IMR-90 (cell line): ENCODE measurements at regions not wholly inside any gene's neighbourhood (a gene's known extent, or its start where the extent isn't known, plus 50 kb on each side); places are given as distances from the start of the nearest gene placed in this dataset.

Experiments used
- ATAC-seq: fragments of 200-7000 bp; cut with Tn5 transposase; 2 replicates; pipeline ENCODE4 v1.9.1; 2020; ENCODE audit warnings: low read depth, mild to moderate bottlenecking, moderate library complexity
- BruUV-seq: library from RNA; stranded (reverse); fragments of 400-500 nt; replicated peaks from 2 replicates; lab custom pipeline; 2021; lab: Mats Ljungman, UMichigan
- CTCF ChIA-PET: fragments of 300-600 bp; formaldehyde crosslinking; extraction: SDS; loops from one replicate; lab custom pipeline; 2021; ENCODE audit warnings: antibody characterized with exemption; lab: Yijun Ruan, JAX
- POLR2A ChIA-PET: fragments of 300-600 bp; sonication (Branson Sonifier 250); formaldehyde crosslinking; loops from one replicate; lab custom pipeline; 2022; ENCODE audit warnings: antibody characterized with exemption; ENCODE audit not compliant: unreplicated experiment; lab: Charles Lee
- DNase-seq: peaks from one replicate; pipeline ENCODE4 v3.0.0; 2013
- H2AFZ ChIP-seq: replicated peaks from 2 replicates; pipeline ENCODE3; 2013; ENCODE audit warnings: low read length, mild to moderate bottlenecking; ENCODE audit not compliant: poor library complexity
- H2AK5ac ChIP-seq: 2 replicates; pipeline ENCODE4 v1.6.1; 2013; ENCODE audit warnings: low read depth, low read length, inconsistent platforms
- H2AK9ac ChIP-seq: replicated peaks from 2 replicates; pipeline ENCODE3; 2013; ENCODE audit warnings: mild to moderate bottlenecking, low read depth, low read length, moderate library complexity; ENCODE audit not compliant: poor library complexity
- H2BK120ac ChIP-seq: 2 replicates; pipeline ENCODE4 v1.6.1; 2013; ENCODE audit warnings: low read depth, low read length, inconsistent platforms
- H2BK15ac ChIP-seq: 3 replicates; pipeline ENCODE4 v1.6.1; 2013; ENCODE audit warnings: low read depth, low read length, inconsistent platforms
- H2BK20ac ChIP-seq: 2 replicates; pipeline ENCODE4 v1.6.1; 2013; ENCODE audit warnings: low read depth, mild to moderate bottlenecking, inconsistent platforms, low read length, moderate library complexity
- H2BK5ac ChIP-seq: 2 replicates; pipeline ENCODE4 v1.6.1; 2013; ENCODE audit warnings: mild to moderate bottlenecking, low read depth, low read length, inconsistent platforms; ENCODE audit not compliant: poor library complexity, severe bottlenecking
- H3K14ac ChIP-seq: replicated peaks from 2 replicates; pipeline ENCODE4 v1.6.1; 2013; ENCODE audit warnings: low read depth, low read length, inconsistent platforms
- H3K18ac ChIP-seq: 2 replicates; pipeline ENCODE4 v1.6.1; 2013; ENCODE audit warnings: low read depth, low read length, control low read depth
- H3K23ac ChIP-seq: 2 replicates; pipeline ENCODE4 v1.6.1; 2013; ENCODE audit warnings: low read depth, low read length, inconsistent platforms
- H3K27ac ChIP-seq: 2 replicates; pipeline ENCODE4 v1.5.1; 2013; ENCODE audit warnings: mild to moderate bottlenecking, control low read depth, low read length; ENCODE audit not compliant: insufficient read depth
- H3K27me3 ChIP-seq: 2 replicates; pipeline ENCODE4 v1.6.1; 2013; ENCODE audit warnings: low read length; ENCODE audit not compliant: control insufficient read depth, insufficient read depth
- H3K36me3 ChIP-seq: 2 replicates; pipeline ENCODE4 v1.6.1; 2013; ENCODE audit warnings: low read length, mixed read lengths; ENCODE audit not compliant: control insufficient read depth, insufficient read depth
- H3K4ac ChIP-seq: 2 replicates; pipeline ENCODE4 v1.6.1; 2013; ENCODE audit warnings: low read depth, low read length, inconsistent platforms
- H3K4me1 ChIP-seq: 2 replicates; pipeline ENCODE4 v1.6.1; 2013; ENCODE audit warnings: low read length, mixed read lengths; ENCODE audit not compliant: control insufficient read depth, insufficient read depth
- H3K4me2 ChIP-seq: 2 replicates; pipeline ENCODE4 v1.6.1; 2013; ENCODE audit warnings: low read depth, mild to moderate bottlenecking, control low read depth, low read length, moderate library complexity
- H3K4me3 ChIP-seq: 2 replicates; pipeline ENCODE4 v1.5.1; 2013; ENCODE audit warnings: low read depth, mild to moderate bottlenecking, control low read depth, low read length, moderate library complexity; ENCODE audit not compliant: insufficient read depth
- H3K56ac ChIP-seq: 2 replicates; pipeline ENCODE4 v1.6.1; 2013; ENCODE audit warnings: low read length, inconsistent platforms; ENCODE audit not compliant: insufficient read depth; ENCODE audit errors: extremely low read depth
- H3K79me1 ChIP-seq, 2 experiments: 2 replicates each; pipeline ENCODE4 v1.6.1; 2013; ENCODE audit warnings: low read length in 2 of 2, inconsistent platforms in 1 of 2, low read depth in 1 of 2
- H3K9ac ChIP-seq: 2 replicates; pipeline ENCODE4 v1.6.1; 2013; ENCODE audit warnings: low read depth, low read length, control low read depth
- H3K9me1 ChIP-seq: 2 replicates; pipeline ENCODE4 v1.6.1; 2013; ENCODE audit warnings: low read length, inconsistent platforms; ENCODE audit not compliant: insufficient read depth
- H3K9me3 ChIP-seq: 2 replicates; pipeline ENCODE4 v1.6.1; 2013; ENCODE audit warnings: low read length; ENCODE audit not compliant: control insufficient read depth, insufficient read depth
- H4K20me1 ChIP-seq: 2 replicates; pipeline ENCODE4 v1.6.1; 2013; ENCODE audit warnings: low read length, inconsistent platforms; ENCODE audit not compliant: insufficient read depth
- H4K5ac ChIP-seq: 2 replicates; pipeline ENCODE4 v1.6.1; 2013; ENCODE audit warnings: mild to moderate bottlenecking, low read depth, low read length, control low read depth
- H4K8ac ChIP-seq, 2 experiments: 2 replicates each; pipeline ENCODE4 v1.6.1; 2013; ENCODE audit warnings: low read depth in 2 of 2, low read length in 2 of 2, control low read depth in 1 of 2, inconsistent platforms in 1 of 2
- H4K91ac ChIP-seq: 2 replicates; pipeline ENCODE4 v1.6.1; 2013; ENCODE audit warnings: low read depth, low read length, inconsistent platforms; ENCODE audit not compliant: insufficient read depth
- BHLHE40 ChIP-seq: fragments of 150-350 bp; IDR thresholded peaks from 2 replicates; pipeline ENCODE4 v1.6.1; 2016; ENCODE audit warnings: mild to moderate bottlenecking, low read depth, low read length
- CEBPB ChIP-seq: IDR thresholded peaks from 2 replicates; pipeline ENCODE4 v1.6.1; 2012; ENCODE audit warnings: low read depth, low read length, improper control_type of control experiment
- CTCF ChIP-seq: conservative IDR thresholded peaks from 2 replicates; pipeline ENCODE4 v1.5.1; 2012; ENCODE audit warnings: mild to moderate bottlenecking, low read depth, low read length, improper control_type of control experiment
- ELK1 ChIP-seq: fragments of 150-350 bp; IDR thresholded peaks from 2 replicates; pipeline ENCODE4 v1.6.1; 2016; ENCODE audit warnings: low read depth, mild to moderate bottlenecking, low read length, moderate library complexity, borderline replicate concordance
- FOS ChIP-seq: fragments of 150-350 bp; IDR thresholded peaks from 2 replicates; pipeline ENCODE4 v1.6.1; 2016; ENCODE audit warnings: low read depth, low read length
- MAFK ChIP-seq: IDR thresholded peaks from 2 replicates; pipeline ENCODE4 v1.6.1; 2012; ENCODE audit warnings: low read depth, low read length, improper control_type of control experiment
- MAZ ChIP-seq: IDR thresholded peaks from 2 replicates; pipeline ENCODE4 v1.6.1; 2012; ENCODE audit warnings: low read depth, mild to moderate bottlenecking, low read length, improper control_type of control experiment, moderate library complexity, borderline replicate concordance
- MXI1 ChIP-seq: IDR thresholded peaks from 2 replicates; pipeline ENCODE4 v1.6.1; 2012; ENCODE audit warnings: low read depth, mild to moderate bottlenecking, low read length, moderate library complexity, borderline replicate concordance
- NFE2L2 ChIP-seq: fragments of 150-350 bp; IDR thresholded peaks from 2 replicates; pipeline ENCODE4 v1.6.1; 2016; ENCODE audit warnings: low read depth, mild to moderate bottlenecking, low read length
- POLR2A ChIP-seq: IDR thresholded peaks from 2 replicates; pipeline ENCODE4 v1.6.1; 2012; ENCODE audit warnings: mild to moderate bottlenecking, low read depth, low read length
- RCOR1 ChIP-seq: IDR thresholded peaks from 2 replicates; pipeline ENCODE4 v1.6.1; 2012; ENCODE audit warnings: mild to moderate bottlenecking, low read length, improper control_type of control experiment; ENCODE audit not compliant: insufficient replicate concordance
- RFX5 ChIP-seq: IDR thresholded peaks from 2 replicates; pipeline ENCODE4 v1.8.0; 2012; ENCODE audit warnings: low read depth, mild to moderate bottlenecking, low read length, moderate library complexity
- SMC3 ChIP-seq: fragments of 150-350 bp; IDR thresholded peaks from 2 replicates; pipeline ENCODE4 v1.6.1; 2016; ENCODE audit warnings: low read depth, mild to moderate bottlenecking, antibody characterized with exemption, low read length, moderate library complexity
- USF2 ChIP-seq: fragments of 150-350 bp; IDR thresholded peaks from 2 replicates; pipeline ENCODE4 v1.6.1; 2017; ENCODE audit warnings: mild to moderate bottlenecking, antibody characterized with exemption, low read length, low read depth
- WGBS, 2 experiments: methylation state at CpG; one replicate each; pipeline versions ENCODE4 v1.1.5 to v1.1.7; 2013; ENCODE audit warnings: missing lambda C conversion rate in 2 of 2; ENCODE audit not compliant: insufficient read length in 1 of 2; ENCODE audit errors: extremely low coverage in 2 of 2; 5-methylcytosine and 5-hydroxymethylcytosine counted together
- dilution Hi-C: fragments of 300-500 bp; cut with HindIII; formaldehyde crosslinking; loops from one replicate; pipeline ENCODE4 v1.14.3; 2018; ENCODE audit warnings: low sequenced_read_pairs; ENCODE audit not compliant: unreplicated experiment
- in situ Hi-C: fragments of 300-500 bp; cut with MboI; formaldehyde crosslinking; loops from 3 replicates; pipeline ENCODE4 v1.14.3; 2019; ENCODE audit warnings: low sequenced_read_pairs, inconsistent platforms, mixed read lengths
- intact Hi-C: fragments of 100-400 bp; cut with micrococcal nuclease; formaldehyde crosslinking; loops from 2 replicates; pipeline ENCODE4 v1.10.0; 2022

- Histone ChIP-seq H3K9me3 (no peaks in the 10 kb centered on the region), H3K18ac (peak overlapping the region; percentile 83), H3K36me3 (no peaks in the 10 kb centered on the region), H3K9me1 (peaks cover 3% of the 10 kb centered on the region; the same call in 1 of the 2 replicates), H2BK120ac (peak overlapping the region; percentile 100), H3K4me1 (peaks cover 14% of the 10 kb centered on the region), H2AK9ac (peak overlapping the region; percentile 93), H2BK5ac (peak overlapping the region; percentile 99), H3K27me3 (no peaks in the 10 kb centered on the region), H3K56ac (peak overlapping the region; percentile 90), H3K9ac (peak overlapping the region; percentile 9; the same call in 1 of the 2 replicates), H3K23ac (peak overlapping the region; percentile 100), H3K4ac (peak overlapping the region; percentile 100), H2BK20ac (peak overlapping the region; percentile 100), H4K20me1 (no peaks in the 10 kb centered on the region), H2AFZ (peak overlapping the region; percentile 91), H3K27ac (peak overlapping the region; percentile 79), H3K4me3 (peak overlapping the region; percentile 4; the same call in 1 of the 2 replicates), H4K91ac (peak overlapping the region; percentile 99), H2BK15ac (peak overlapping the region; percentile 96), H4K5ac (peak overlapping the region; percentile 90), H3K14ac (peak overlapping the region; percentile 99), H2AK5ac (peak overlapping the region; percentile 97), H3K4me2 (peak overlapping the region; percentile 62; the same call in 1 of the 2 replicates), H4K8ac (peak overlapping the region; percentile 77 to 99), H3K79me1 (no peaks in the 10 kb centered on the region; a peak in 1 of 4 replicates)
- intact Hi-C loops, result loop anchor here (5.0 kb wide), 1 partner anchor 339 kb away; no protein-coding TSS in a partner anchor
- dilution Hi-C loops, result no loop called here
- 0% methylated on average over 1 of the region's 4 CpGs; no CpG with 5 or more reads in 1 of the 2 experiments for WGBS, 2 experiments
- no TSS peak for BruUV-seq
- ChIA-PET POLR2A (no interaction called here), CTCF (interaction anchor here (1.9 kb wide), 1 partner anchor 75 kb away, joined by 5 read pairs; no protein-coding TSS in a partner anchor)
- in situ Hi-C loops, result no loop called here
- DNase-seq, result peak; percentile 98
- peak; percentile 92 for ATAC-seq
- TF ChIP-seq MAFK (no peak), CTCF (no peak), MXI1 (no peak), BHLHE40 (no peak), RFX5 (no peak), RCOR1 (no peak), FOS (peak; percentile 48), NFE2L2 (no peak), CEBPB (peak; percentile 66), SMC3 (no peak), USF2 (no peak), ELK1 (no peak), POLR2A (no peak), MAZ (no peak)
Observed at GRCh38 chr13:74210693-74211393, 76.6 kb upstream of the KLF12 start.
